PC-9 (cell line): ENCODE measurements at regions not wholly inside any gene's neighbourhood (a gene's known extent, or its start where the extent isn't known, plus 50 kb on each side); places are given as distances from the start of the nearest gene placed in this dataset.

Experiments used
- CTCF ChIP-seq: fragments of 200-600 bp; sonication (generic); conservative IDR thresholded peaks from 2 replicates; pipeline ENCODE4 v1.6.1; 2017; ENCODE audit warnings: mixed run types, antibody characterized with exemption, mild to moderate bottlenecking, moderate library complexity
- EZH2 ChIP-seq: fragments of 200-600 bp; sonication (generic); IDR thresholded peaks from 2 replicates; pipeline ENCODE4 v1.8.0; 2017; ENCODE audit warnings: antibody characterized with exemption, low read depth

DNA sequence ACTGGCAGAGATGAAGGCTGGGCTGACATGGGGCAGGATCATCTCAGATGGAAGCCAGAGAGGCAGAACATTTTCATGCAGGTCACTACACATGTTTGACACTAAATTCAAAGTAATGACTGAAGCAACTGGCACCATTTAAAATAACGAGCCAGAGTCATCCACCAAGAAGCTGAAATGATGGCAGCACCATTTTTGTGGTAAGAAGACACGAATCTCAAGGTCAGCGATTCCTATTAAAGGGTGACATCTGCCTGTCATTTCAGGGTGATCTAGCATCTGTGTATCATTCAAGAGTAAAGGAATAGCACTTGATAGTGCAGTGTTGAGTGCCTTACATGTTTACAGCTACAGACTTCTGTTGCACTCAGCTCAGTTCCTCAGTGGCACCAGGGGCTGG is 113.4 kb upstream of the C11orf87 start:
- no peak for TF ChIP-seq CTCF
- TF ChIP-seq EZH2 = no peak
